ENCODE measurements at regions not wholly inside any gene's neighbourhood (a gene's known extent, or its start where the extent isn't known, plus 50 kb on each side); places are given as distances from the start of the nearest gene placed in this dataset.
A peak's percentile ranks its signal among the peaks of the same experiment; 100 is the strongest.
"Not testable (repeated sequence)": the region's sequence is repeated elsewhere in the genome, so short reads cannot be mapped to it uniquely, and the experiment has no call there.

DNA sequence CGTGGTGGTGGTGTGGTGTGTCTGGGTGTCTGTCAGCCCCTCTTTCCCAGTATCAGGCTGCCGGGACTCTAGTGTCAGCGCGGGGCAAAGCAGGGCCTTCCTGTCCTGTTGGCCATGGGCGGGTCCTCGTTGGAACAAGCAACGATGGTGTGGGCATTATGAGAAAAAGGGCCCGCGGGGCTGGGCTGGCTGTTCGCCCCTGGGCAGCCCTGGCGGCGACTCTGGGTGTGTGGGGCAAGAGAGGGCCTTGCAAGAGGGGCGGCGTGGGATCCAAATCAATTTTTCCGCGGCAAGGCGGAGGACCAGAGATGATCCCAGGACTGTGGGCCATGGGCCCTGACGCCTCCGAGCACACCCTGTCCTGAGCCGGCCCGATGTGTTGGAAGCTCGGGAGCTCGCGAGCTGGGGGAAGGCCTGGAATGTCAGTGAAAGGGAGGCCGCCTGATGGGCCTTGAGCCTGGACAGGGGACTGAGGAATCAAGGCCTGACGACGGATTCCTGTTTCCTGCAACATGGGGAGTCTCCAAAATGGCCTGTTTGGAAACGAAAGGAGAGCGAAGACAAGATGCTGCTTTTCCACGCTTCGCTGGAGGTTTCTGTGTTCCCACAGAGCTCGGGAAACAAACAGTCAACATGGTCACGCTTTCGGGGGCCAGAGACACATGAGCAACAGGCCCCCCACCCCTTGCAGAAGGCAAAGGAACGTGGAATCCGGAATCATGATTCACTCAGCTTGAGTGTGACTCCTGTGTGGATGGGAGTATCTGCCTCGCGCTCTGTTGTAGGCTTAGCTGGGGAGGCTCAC lies 364.7 kb upstream of the DEFB115 start:
- Histone ChIP-seq H3K36me3 (no peaks in the 10 kb centered on the region), H3K4me3 (no peak overlapping the region), H3K27me3 (peaks cover 0 to 5% (median 2%) of the 10 kb centered on the region in 4 donors), H3K9me3 (peaks cover 0 to 3% (median 0%) of the 10 kb centered on the region in 4 donors), H3K4me1 (no peaks in the 10 kb centered on the region), H3K27ac (no peak overlapping the region)
- no peak for ATAC-seq (ENCODE audit: low FRiP score in 2 of 2)
- WGBS, 2 donors: 10 to 31% methylated on average over 13 to 33 of the region's 38 CpGs
- DNase-seq: no peak
- TF ChIP-seq POLR2A (IDR thresholded peaks at IDR 0.05) (no peak), POLR2AphosphoS5 (IDR thresholded peaks at IDR 0.05) (no peak), EP300 (IDR thresholded peaks at IDR 0.05) (no peak)
- TF ChIP-seq, protein P1, sequence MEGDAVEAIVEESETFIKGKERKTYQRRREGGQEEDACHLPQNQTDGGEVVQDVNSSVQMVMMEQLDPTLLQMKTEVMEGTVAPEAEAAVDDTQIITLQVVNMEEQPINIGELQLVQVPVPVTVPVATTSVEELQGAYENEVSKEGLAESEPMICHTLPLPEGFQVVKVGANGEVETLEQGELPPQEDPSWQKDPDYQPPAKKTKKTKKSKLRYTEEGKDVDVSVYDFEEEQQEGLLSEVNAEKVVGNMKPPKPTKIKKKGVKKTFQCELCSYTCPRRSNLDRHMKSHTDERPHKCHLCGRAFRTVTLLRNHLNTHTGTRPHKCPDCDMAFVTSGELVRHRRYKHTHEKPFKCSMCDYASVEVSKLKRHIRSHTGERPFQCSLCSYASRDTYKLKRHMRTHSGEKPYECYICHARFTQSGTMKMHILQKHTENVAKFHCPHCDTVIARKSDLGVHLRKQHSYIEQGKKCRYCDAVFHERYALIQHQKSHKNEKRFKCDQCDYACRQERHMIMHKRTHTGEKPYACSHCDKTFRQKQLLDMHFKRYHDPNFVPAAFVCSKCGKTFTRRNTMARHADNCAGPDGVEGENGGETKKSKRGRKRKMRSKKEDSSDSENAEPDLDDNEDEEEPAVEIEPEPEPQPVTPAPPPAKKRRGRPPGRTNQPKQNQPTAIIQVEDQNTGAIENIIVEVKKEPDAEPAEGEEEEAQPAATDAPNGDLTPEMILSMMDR (IDR thresholded peaks at IDR 0.05): no peak

DNA sequence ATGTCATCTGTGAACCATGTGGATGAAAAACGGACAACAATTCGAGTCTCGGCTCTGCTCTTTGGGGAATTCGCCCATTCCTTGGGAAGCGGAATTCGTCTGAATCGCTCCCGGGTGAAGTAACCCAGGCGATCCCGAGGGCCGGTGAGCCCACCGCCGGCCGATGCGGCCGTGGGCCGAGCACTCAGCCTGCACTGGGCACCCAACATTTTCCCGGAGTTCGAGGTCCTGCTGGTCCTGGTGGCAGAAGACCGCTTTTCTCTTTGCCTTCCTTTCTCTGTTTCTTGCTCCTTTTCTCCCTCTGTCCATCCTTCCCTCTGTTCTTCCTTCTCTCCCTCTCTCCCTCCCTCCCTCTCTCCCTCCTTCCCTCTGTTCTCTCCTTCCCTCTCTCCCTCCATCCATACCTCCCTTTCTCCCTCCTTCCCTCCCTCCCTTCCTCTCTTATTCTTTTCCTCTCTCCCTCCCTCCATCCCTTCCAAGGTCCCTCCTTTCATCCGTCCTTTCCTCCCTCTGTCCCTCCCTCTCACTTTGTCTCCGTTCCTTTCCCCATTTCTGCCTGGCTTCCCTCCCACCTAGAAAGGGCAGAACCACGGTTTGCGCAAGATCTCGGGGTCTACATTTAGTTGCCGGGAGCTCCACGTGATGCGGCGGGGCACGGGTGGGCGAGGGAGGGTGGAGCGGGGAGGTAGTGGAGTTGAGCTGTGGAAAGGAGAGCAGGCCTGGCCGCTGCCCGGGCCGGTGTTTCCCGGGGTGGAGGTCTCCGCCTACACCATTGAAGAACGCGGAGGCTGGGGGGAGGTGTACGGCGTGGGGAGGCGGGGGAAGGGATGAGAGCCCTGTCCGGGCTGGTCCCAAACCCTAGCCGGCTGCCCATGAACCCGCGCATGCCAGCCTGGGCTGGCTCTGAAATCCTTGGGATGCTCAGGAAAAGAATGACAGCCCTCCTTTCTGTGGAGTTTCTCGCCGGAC lies 363.8 kb upstream of the DEFB115 start:
- H3K9me3 ChIP-seq; H3K4me3 ChIP-seq; H3K4me1 ChIP-seq; H3K27ac ChIP-seq; H3K36me3 ChIP-seq; ATAC-seq (ENCODE audit: low FRiP score in 2 of 2); H3K27me3 ChIP-seq: not testable (repeated sequence)
- 9 to 31% methylated on average over 23 to 31 of the region's 48 CpGs for WGBS, 2 donors
- peak in 1 of 2 donors; percentile 58 for DNase-seq

DNA sequence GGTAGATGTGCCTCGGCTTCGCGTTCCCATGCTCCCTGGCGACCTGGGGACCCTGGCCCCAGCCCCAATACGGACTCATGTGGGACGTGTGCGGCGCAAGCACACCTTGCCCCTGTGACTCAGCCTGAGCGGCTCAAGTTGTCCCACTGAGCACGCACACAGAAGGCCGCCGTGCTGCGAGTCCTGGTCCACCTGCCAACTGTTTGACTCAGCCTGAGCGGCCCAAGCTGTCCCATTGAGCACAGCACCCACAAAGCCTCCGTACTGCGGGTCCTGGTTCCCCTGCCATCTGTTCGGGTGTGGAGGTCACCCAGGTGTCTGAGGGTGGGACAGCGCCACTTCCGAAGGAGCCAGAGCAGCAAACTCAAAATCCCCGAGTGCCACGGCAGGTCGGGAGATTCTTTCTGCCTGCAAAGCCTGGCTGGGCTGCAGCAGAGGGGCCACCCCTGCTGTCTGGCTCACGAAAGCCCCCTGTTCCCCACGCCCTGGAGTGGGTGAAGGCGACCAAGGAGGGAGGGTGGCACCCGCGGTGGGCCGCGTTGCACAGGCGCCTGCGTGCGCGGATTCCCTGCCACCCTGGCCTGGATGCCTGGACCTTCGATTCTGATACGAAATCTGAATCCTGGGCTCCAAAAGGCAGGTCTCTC lies 362.6 kb upstream of the DEFB115 start:
- not testable (repeated sequence) for H3K27me3 ChIP-seq; H3K27ac ChIP-seq; H3K9me3 ChIP-seq; ATAC-seq (ENCODE audit: low FRiP score in 2 of 2); H3K4me1 ChIP-seq; H3K36me3 ChIP-seq; H3K4me3 ChIP-seq
- 16 to 22% methylated on average over 11 to 19 of the region's 35 CpGs for WGBS, 2 donors
- DNase-seq: peak in 1 of 2 donors; percentile 61

DNA sequence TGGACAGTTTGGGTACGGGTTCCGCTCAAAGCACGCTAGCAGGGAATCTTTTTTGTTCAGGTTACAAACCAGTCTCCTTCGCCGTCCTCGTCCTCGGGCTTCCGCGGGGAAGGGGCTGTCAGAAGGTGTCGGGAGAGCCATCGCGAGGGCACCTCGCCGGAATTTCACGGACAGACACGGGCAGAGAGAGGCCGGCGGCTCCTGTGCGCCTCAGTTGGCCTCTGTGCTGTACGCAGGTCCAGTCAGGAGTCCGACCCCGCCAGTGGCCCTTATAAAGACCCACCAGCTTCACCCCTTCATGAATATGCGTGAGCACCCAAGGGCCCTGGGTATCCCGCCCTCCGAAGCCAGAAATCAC lies 362.1 kb upstream of the DEFB115 start:
- WGBS, 2 donors: 34% methylated on average over 9 of the region's 25 CpGs; no CpG with 5 or more reads in 1 of the 2 donors
- H3K27me3 ChIP-seq; H3K27ac ChIP-seq; H3K4me3 ChIP-seq; H3K4me1 ChIP-seq; H3K9me3 ChIP-seq; H3K36me3 ChIP-seq; ATAC-seq (ENCODE audit: low FRiP score in 2 of 2): not testable (repeated sequence)
- DNase-seq: peak in 1 of 2 donors; percentile 55

DNA sequence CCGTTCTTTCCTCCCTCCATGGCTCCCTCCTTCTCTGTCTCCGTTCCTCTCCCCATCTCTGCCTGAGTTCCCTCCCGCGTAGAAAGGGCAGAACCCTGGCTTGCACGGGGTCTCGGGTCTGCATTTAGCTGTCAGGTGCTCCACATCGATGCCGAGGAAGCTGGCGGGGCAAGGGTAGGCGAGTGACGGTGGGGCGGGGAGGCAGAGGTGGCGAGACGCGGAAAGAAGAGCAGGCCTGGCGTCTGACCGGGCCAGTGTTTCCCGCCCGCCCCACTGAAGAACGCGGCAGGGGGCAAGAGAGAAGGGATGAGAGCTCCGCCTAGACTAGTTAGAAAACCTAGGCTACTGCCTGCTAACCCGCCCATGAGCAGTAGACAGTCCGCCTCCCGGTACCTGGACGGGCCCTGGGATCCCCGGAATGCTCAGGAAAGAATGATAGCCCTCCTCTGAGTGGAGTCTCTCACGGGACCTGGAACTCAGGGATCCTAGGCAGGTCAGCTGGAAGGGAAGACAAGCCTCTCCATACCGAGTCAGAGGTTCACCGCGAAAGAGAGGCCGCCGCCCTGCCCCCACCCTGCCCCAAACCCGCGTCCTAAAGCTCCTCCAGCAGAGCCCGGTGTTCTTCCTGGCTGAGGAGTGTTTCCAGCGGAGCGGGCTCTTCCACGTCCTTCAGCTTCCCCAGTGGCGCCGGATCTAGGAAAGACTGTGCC lies 357.9 kb upstream of the DEFB115 start:
- WGBS, 2 donors: 9 to 23% methylated on average over 15 to 27 of the region's 41 CpGs
- not testable (repeated sequence) for ATAC-seq (ENCODE audit: low FRiP score in 2 of 2); H3K27me3 ChIP-seq; H3K9me3 ChIP-seq; H3K36me3 ChIP-seq; H3K27ac ChIP-seq; H3K4me1 ChIP-seq; H3K4me3 ChIP-seq
- DNase-seq: peak in 1 of 2 donors; percentile 84

DNA sequence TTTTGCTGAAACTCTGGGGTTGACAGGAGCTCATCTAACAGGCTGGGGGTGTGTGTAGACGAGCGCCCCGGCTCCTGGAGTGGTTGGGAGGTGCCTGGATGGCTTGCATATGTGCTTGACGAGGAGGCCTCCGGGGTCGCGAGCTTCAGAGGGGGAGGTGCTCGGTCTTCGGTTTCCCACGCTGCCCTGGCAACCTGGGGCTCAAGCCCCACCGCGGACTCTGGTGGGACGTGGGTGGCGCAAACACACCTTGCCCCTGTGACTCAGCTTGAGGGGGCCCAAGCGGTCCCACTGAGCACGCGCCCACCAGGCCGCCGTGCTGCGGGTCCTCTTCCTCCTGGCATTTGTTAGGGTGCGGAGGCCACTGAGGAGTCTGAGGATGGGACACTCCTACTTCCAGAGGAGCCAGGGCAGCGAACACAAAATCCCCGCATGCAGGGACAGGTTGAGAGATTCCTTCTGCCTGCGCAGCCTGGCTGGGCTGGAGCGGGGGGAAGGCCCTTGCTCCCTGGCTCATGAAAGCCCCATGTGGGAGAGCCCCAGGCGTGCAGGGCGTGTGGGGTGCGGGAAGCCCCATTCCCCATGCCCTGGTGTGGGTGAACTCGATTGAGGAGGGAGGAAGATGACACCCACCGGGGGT lies 357.3 kb upstream of the DEFB115 start:
- not testable (repeated sequence) for H3K27me3 ChIP-seq; H3K9me3 ChIP-seq; ATAC-seq (ENCODE audit: low FRiP score in 2 of 2); H3K4me1 ChIP-seq; H3K36me3 ChIP-seq; H3K4me3 ChIP-seq; H3K27ac ChIP-seq
- DNase-seq: peak in 1 of 2 donors; percentile 51
- 33 to 51% methylated on average over 6 to 26 of the region's 30 CpGs for WGBS, 2 donors

DNA sequence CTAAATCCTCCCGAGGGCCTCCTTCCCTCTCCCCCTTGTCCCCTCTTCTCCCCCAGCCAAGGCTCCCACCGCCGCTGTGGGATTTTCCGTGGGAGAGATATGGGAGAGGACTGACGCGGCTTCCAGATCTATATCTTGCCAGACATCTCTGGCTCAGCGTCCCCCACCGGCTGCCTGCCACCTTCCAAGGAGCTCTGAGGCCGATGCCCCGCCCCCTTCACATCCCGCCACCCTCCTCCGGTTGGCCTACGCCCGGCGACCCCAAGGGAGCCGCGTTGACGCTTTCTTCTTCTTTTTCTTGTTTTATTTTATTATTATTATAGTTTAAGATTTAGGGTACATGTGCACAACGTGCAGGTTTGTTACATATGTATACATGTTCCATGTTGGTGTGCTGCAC lies 352.2 kb upstream of the DEFB115 start:
- H3K9me3 ChIP-seq; H3K4me1 ChIP-seq; H3K36me3 ChIP-seq; H3K27me3 ChIP-seq; H3K4me3 ChIP-seq; ATAC-seq (ENCODE audit: low FRiP score in 2 of 2); H3K27ac ChIP-seq: not testable (repeated sequence)
- 92 to 94% methylated on average over 16 to 19 of the region's 19 CpGs for WGBS, 2 donors
- peak in 1 of 2 donors; percentile 47 for DNase-seq
